ENCODE measurements at regions not wholly inside any gene's neighbourhood (a gene's known extent, or its start where the extent isn't known, plus 50 kb on each side); places are given as distances from the start of the nearest gene placed in this dataset.

GRCh38 chr18:43714343-43715010 is 437.2 kb upstream of the SYT4 start:
- H3K4me2 ChIP-seq (ENCODE audit: low read length) = no peak overlapping the region
- no peak overlapping the region for H4K12ac ChIP-seq (ENCODE audit: low read depth, low read length)
- H3K27ac ChIP-seq (ENCODE audit: low read depth, low read length) = no peak overlapping the region
- no peak overlapping the region for H2AFZ ChIP-seq (ENCODE audit: insufficient read depth, low read length, poor library complexity)
- no peak overlapping the region for H2BK120ac ChIP-seq (ENCODE audit: insufficient read depth, low read length, poor library complexity)
- no peaks in the 10 kb centered on the region for H3K79me2 ChIP-seq (ENCODE audit: control insufficient read depth, insufficient read depth, low read length, poor library complexity)
- H3K79me1 ChIP-seq (ENCODE audit: low read length) = no peaks in the 10 kb centered on the region
- H3K27me3 ChIP-seq (ENCODE audit: insufficient read depth, low read length) = no peaks in the 10 kb centered on the region
- no CpG with 5 or more reads among the region's 3 CpGs for WGBS (ENCODE audit: extremely low coverage, insufficient coverage, insufficient read length)
- H2BK5ac ChIP-seq (ENCODE audit: low read depth, low read length, poor library complexity) = no peak overlapping the region
- H3K36me3 ChIP-seq (ENCODE audit: control insufficient read depth in 1 of 2, insufficient read depth in 2 of 2, low read length in 2 of 2) = no peaks in the 10 kb centered on the region
- DNase-seq = no peak
- peaks cover 2% of the 10 kb centered on the region in 2 experiments for H3K4me1 ChIP-seq (ENCODE audit: control insufficient read depth in 1 of 2, insufficient read depth in 2 of 2, low read length in 2 of 2)
- no peak overlapping the region for H3K18ac ChIP-seq (ENCODE audit: low read length)
- no peak overlapping the region for H3K4me3 ChIP-seq (ENCODE audit: low read depth, low read length)
- no peak overlapping the region for H2BK12ac ChIP-seq (ENCODE audit: low read length)
- H3K4ac ChIP-seq (ENCODE audit: low read depth, low read length) = no peak overlapping the region
- no peak overlapping the region for H3K9ac ChIP-seq (ENCODE audit: low read length)
- H3K23ac ChIP-seq (ENCODE audit: low read length) = no peak overlapping the region
- H2AK5ac ChIP-seq (ENCODE audit: low read length) = no peak overlapping the region
- no peak overlapping the region for H4K8ac ChIP-seq (ENCODE audit: low read depth, low read length)
- no peak overlapping the region for H4K91ac ChIP-seq (ENCODE audit: low read depth, low read length)
- H3K9me3 ChIP-seq (ENCODE audit: insufficient read depth, low read depth, low read length) = no peaks in the 10 kb centered on the region
- no peak overlapping the region for H3K14ac ChIP-seq (ENCODE audit: low read length)

DNA sequence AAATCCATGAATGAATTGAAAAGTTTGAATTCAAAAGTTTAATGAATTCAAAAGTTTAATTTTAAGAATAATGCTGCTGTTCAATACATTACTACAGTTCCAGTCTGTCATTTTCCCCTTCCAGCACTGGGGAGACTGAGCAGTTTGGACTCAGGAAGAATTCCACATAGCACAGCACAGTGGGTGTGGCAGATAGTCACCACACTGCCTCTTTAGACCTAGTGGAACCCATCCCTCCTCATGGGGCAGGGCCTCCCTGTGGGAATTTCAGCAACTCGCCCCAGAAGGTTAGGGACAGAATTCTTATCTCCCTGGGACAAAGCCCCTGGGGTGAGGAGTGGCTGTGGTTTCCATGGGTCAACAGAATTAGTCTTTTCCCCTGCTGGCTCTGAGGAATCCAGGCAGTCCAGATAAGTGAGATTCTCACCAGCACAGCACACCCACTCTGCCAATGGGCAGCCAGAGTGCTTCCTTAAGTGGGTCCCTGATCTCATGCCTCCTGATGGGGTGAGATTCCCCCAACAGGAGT is 442.0 kb upstream of the SYT4 start:
- no peaks in the 10 kb centered on the region for H3K9me3 ChIP-seq (ENCODE audit: insufficient read depth, low read depth, low read length)
- no peak overlapping the region for H3K23ac ChIP-seq (ENCODE audit: low read length)
- no CpG with 5 or more reads among the region's 1 CpG for WGBS (ENCODE audit: extremely low coverage, insufficient coverage, insufficient read length)
- no peak overlapping the region for H3K14ac ChIP-seq (ENCODE audit: low read length)
- DNase-seq = peak; percentile 70 to 76
- no peak overlapping the region for H3K4me3 ChIP-seq (ENCODE audit: low read depth, low read length)
- H2BK5ac ChIP-seq (ENCODE audit: low read depth, low read length, poor library complexity) = no peak overlapping the region
- H2AK5ac ChIP-seq (ENCODE audit: low read length) = no peak overlapping the region
- H3K79me2 ChIP-seq (ENCODE audit: control insufficient read depth, insufficient read depth, low read length, poor library complexity) = peaks cover 2% of the 10 kb centered on the region
- H3K18ac ChIP-seq (ENCODE audit: low read length) = no peak overlapping the region
- H4K91ac ChIP-seq (ENCODE audit: low read depth, low read length) = peak overlapping the region; percentile 21
- no peak overlapping the region for H3K4ac ChIP-seq (ENCODE audit: low read depth, low read length)
- H2AFZ ChIP-seq (ENCODE audit: insufficient read depth, low read length, poor library complexity) = no peak overlapping the region
- H3K4me2 ChIP-seq (ENCODE audit: low read length) = no peak overlapping the region
- no peaks in the 10 kb centered on the region for H3K36me3 ChIP-seq (ENCODE audit: control insufficient read depth in 1 of 2, insufficient read depth in 2 of 2, low read length in 2 of 2)
- peak overlapping the region; percentile 38 for H2BK120ac ChIP-seq (ENCODE audit: insufficient read depth, low read length, poor library complexity)
- H3K27ac ChIP-seq (ENCODE audit: low read depth, low read length) = no peak overlapping the region
- peaks cover 2% of the 10 kb centered on the region for H3K79me1 ChIP-seq (ENCODE audit: low read length)
- no peak overlapping the region for H3K9ac ChIP-seq (ENCODE audit: low read length)
- H2BK12ac ChIP-seq (ENCODE audit: low read length) = peak overlapping the region; percentile 24
- H4K12ac ChIP-seq (ENCODE audit: low read depth, low read length) = no peak overlapping the region
- H3K27me3 ChIP-seq (ENCODE audit: insufficient read depth, low read length) = no peaks in the 10 kb centered on the region
- peak overlapping the region; percentile 62 for H4K8ac ChIP-seq (ENCODE audit: low read depth, low read length)
- peaks cover 2 to 5% of the 10 kb centered on the region in 2 experiments for H3K4me1 ChIP-seq (ENCODE audit: control insufficient read depth in 1 of 2, insufficient read depth in 2 of 2, low read length in 2 of 2)

DNA sequence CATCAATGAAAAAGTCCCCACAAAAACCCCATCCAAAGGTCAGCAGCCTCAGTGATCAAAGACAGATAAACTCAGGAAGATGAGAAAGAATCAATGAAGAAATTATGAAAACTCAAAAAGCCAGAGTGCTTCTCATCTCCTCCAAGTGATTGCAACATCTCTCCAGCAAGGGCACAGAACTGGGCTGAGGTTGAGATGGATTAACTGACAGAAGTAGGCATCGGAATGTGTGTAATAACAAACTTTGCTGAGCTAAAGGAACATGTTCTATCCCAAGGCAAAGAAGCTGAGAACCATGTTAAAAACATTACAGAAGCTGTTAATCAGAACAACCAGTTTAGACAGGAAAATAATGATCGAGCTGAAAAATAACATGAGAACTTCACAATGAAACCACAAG is 442.8 kb upstream of the SYT4 start:
- H4K8ac ChIP-seq (ENCODE audit: low read depth, low read length) = no peak overlapping the region
- peaks cover 2 to 5% of the 10 kb centered on the region in 2 experiments for H3K4me1 ChIP-seq (ENCODE audit: control insufficient read depth in 1 of 2, insufficient read depth in 2 of 2, low read length in 2 of 2)
- H3K4ac ChIP-seq (ENCODE audit: low read depth, low read length) = no peak overlapping the region
- H2AK5ac ChIP-seq (ENCODE audit: low read length) = no peak overlapping the region
- H3K4me2 ChIP-seq (ENCODE audit: low read length) = no peak overlapping the region
- no peak overlapping the region for H2AFZ ChIP-seq (ENCODE audit: insufficient read depth, low read length, poor library complexity)
- no peak overlapping the region for H2BK120ac ChIP-seq (ENCODE audit: insufficient read depth, low read length, poor library complexity)
- no peaks in the 10 kb centered on the region for H3K36me3 ChIP-seq (ENCODE audit: control insufficient read depth in 1 of 2, insufficient read depth in 2 of 2, low read length in 2 of 2)
- no peak overlapping the region for H2BK12ac ChIP-seq (ENCODE audit: low read length)
- peak in 1 of 2 donors; percentile 8 for DNase-seq
- no peak overlapping the region for H3K27ac ChIP-seq (ENCODE audit: low read depth, low read length)
- H3K14ac ChIP-seq (ENCODE audit: low read length) = no peak overlapping the region
- H3K27me3 ChIP-seq (ENCODE audit: insufficient read depth, low read length) = no peaks in the 10 kb centered on the region
- H3K23ac ChIP-seq (ENCODE audit: low read length) = no peak overlapping the region
- H2BK5ac ChIP-seq (ENCODE audit: low read depth, low read length, poor library complexity) = no peak overlapping the region
- H3K79me2 ChIP-seq (ENCODE audit: control insufficient read depth, insufficient read depth, low read length, poor library complexity) = peaks cover 2% of the 10 kb centered on the region
- no peak overlapping the region for H3K4me3 ChIP-seq (ENCODE audit: low read depth, low read length)
- H4K91ac ChIP-seq (ENCODE audit: low read depth, low read length) = no peak overlapping the region
- H3K9me3 ChIP-seq (ENCODE audit: insufficient read depth, low read depth, low read length) = no peaks in the 10 kb centered on the region
- H3K9ac ChIP-seq (ENCODE audit: low read length) = no peak overlapping the region
- H4K12ac ChIP-seq (ENCODE audit: low read depth, low read length) = no peak overlapping the region
- no CpG with 5 or more reads among the region's 2 CpGs for WGBS (ENCODE audit: extremely low coverage, insufficient coverage, insufficient read length)
- no peak overlapping the region for H3K18ac ChIP-seq (ENCODE audit: low read length)
- peaks cover 2% of the 10 kb centered on the region for H3K79me1 ChIP-seq (ENCODE audit: low read length)

GRCh38 chr18:43735570-43735969 is 458.3 kb upstream of the SYT4 start:
- Histone ChIP-seq H3K4me2 (ENCODE audit: low read length) (no peak overlapping the region), H3K9me3 (ENCODE audit: insufficient read depth, low read depth, low read length) (no peaks in the 10 kb centered on the region), H2AFZ (ENCODE audit: insufficient read depth, low read length, poor library complexity) (no peak overlapping the region), H3K36me3 (ENCODE audit: control insufficient read depth in 1 of 2, insufficient read depth in 2 of 2, low read length in 2 of 2) (no peaks in the 10 kb centered on the region), H3K4ac (ENCODE audit: low read depth, low read length) (no peak overlapping the region), H2BK12ac (ENCODE audit: low read length) (no peak overlapping the region), H4K91ac (ENCODE audit: low read depth, low read length) (no peak overlapping the region), H4K12ac (ENCODE audit: low read depth, low read length) (no peak overlapping the region), H3K4me1 (ENCODE audit: control insufficient read depth in 1 of 2, insufficient read depth in 2 of 2, low read length in 2 of 2) (no peaks in the 10 kb centered on the region), H2BK120ac (ENCODE audit: insufficient read depth, low read length, poor library complexity) (no peak overlapping the region), H4K8ac (ENCODE audit: low read depth, low read length) (no peak overlapping the region), H3K4me3 (ENCODE audit: low read depth, low read length) (no peak overlapping the region), H3K27me3 (ENCODE audit: insufficient read depth, low read length) (no peaks in the 10 kb centered on the region), H3K14ac (ENCODE audit: low read length) (no peak overlapping the region), H3K18ac (ENCODE audit: low read length) (no peak overlapping the region), H2AK5ac (ENCODE audit: low read length) (no peak overlapping the region), H3K79me2 (ENCODE audit: control insufficient read depth, insufficient read depth, low read length, poor library complexity) (no peaks in the 10 kb centered on the region), H2BK5ac (ENCODE audit: low read depth, low read length, poor library complexity) (no peak overlapping the region), H3K27ac (ENCODE audit: low read depth, low read length) (no peak overlapping the region), H3K9ac (ENCODE audit: low read length) (no peak overlapping the region), H3K79me1 (ENCODE audit: low read length) (no peaks in the 10 kb centered on the region), H3K23ac (ENCODE audit: low read length) (no peak overlapping the region)
- no peak for DNase-seq
- no CpG with 5 or more reads among the region's 2 CpGs for WGBS (ENCODE audit: extremely low coverage, insufficient coverage, insufficient read length)

All from trophoblast cell (in vitro differentiated cells and primary cell).